HG03064 (cell line): ENCODE measurements at regions not wholly inside any gene's neighbourhood (a gene's known extent, or its start where the extent isn't known, plus 50 kb on each side); places are given as distances from the start of the nearest gene placed in this dataset.
"Not testable (repeated sequence)": the region's sequence is repeated elsewhere in the genome, so short reads cannot be mapped to it uniquely, and the experiment has no call there.

Experiments used
- ATAC-seq: cut with Tn5 transposase; IDR thresholded peaks from one replicate; pipeline ENCODE4 v1.9.1; 2021; ENCODE audit warnings: low read depth; ENCODE audit not compliant: unreplicated experiment

- no peak for ATAC-seq
These were observed 117.7 kb upstream of the CDYL start for GRCh38 chr6:4658486-4658885.

DNA sequence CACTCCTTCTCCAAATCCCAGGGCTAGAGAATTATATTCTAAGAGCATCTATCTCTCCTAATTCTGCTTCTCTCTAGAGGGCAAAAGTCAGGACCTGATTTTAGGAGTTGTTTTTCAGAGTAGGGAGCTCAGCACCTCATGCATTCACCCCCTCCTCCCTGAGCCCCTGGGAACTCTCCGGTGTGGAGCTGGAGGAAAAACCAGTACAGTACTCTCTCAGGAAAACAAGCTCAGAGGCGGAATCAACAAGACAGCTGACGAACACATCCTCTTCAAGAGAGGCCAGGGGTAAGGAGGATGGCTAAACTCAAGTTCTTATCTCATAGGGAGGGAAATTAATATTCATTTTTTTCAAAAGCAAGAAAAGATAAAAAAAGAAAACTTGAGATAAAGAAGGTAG lies 120.1 kb upstream of the CDYL start:
- ATAC-seq: no peak

DNA sequence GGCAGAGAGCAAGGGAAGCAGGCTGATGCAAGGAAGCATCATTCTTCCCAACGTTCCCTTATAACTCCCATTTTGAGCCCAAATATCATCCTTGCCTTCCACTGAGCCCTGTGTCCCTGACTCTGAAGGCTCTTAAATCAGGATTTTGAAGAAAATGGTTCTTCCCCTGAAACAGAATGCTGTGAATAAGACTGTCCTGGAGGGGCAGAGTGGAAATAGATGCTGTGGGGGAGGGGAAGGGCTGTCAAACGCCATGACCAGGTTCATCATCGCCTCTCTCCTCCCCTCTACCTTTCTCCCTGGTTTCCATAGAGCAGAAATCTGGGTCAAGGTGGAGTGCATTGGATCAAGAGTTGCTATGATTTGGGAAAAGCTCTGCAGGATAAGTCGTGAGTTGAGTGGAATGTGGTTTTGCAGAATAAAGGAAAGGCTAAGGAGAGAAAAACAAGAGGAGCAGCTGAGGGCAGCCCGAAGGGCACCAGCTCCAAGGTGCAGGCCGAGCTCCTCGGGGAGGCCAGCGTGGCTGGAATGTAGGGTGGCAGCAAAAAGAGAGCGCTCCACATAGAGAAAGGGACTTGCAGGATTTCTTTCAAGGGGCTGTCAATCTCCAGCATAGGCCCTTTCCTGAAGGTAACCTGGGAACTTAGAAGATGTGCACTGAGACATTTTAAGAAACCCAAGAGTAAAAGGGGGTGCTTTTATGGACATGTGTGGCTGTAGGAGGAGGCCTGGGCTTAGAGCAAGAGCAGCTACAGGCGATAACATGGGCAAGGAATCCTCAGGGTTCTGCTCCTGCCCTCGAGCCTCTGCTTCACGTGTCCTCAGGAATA lies 120.8 kb upstream of the CDYL start:
- ATAC-seq: no peak

DNA sequence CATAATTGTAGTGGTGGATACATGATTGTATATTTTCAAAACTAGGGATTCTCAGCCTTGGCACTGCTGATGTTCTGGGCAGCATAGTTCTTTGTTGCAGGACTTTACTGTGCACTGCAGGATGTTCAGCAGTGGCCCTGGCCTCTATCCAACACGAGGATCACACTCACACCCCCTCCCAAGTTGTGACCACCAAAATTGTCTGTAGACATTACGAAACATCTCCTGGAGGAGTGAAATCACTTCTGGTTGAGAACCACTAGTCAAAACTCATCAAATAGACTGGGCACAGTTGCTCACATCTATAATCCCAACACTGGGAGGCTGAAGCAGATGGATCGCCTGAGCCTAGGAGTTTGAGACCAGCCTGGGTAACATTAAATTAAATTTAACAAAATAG lies 123.1 kb upstream of the CDYL start:
- no peak for ATAC-seq

DNA sequence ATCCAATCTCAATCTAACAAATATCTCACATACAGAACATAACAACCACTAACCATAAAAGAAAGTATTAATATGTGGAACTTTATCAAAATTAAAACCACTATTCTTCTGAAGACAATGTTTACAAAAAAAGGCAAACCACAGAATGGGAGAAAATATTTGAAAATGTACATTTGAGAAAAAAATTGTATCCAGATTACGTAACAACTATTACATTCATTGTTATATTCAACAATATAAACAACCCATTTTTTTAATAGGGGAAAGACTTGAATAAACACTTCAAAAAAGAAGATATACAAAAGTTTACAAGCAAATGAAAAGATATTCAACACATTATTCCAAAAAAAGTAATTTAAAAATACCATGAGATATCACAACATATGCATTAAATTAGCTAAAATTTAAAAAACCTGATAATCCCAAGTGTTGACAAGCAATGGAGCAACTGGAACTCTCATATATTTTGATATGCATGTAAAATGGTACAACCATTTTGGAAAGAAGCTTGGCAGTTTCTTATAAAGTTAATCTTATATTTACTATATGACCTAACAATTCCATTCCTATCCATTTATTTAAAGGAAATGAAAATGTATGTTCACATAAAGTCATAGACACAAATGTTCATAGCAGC lies 124.3 kb upstream of the CDYL start:
- ATAC-seq: no peak

- no peak for ATAC-seq
These were observed 126.5 kb upstream of the CDYL start for GRCh38 chr6:4649728-4650127.

- ATAC-seq: no peak
These were observed 128.5 kb upstream of the CDYL start for GRCh38 chr6:4647414-4648365.

DNA sequence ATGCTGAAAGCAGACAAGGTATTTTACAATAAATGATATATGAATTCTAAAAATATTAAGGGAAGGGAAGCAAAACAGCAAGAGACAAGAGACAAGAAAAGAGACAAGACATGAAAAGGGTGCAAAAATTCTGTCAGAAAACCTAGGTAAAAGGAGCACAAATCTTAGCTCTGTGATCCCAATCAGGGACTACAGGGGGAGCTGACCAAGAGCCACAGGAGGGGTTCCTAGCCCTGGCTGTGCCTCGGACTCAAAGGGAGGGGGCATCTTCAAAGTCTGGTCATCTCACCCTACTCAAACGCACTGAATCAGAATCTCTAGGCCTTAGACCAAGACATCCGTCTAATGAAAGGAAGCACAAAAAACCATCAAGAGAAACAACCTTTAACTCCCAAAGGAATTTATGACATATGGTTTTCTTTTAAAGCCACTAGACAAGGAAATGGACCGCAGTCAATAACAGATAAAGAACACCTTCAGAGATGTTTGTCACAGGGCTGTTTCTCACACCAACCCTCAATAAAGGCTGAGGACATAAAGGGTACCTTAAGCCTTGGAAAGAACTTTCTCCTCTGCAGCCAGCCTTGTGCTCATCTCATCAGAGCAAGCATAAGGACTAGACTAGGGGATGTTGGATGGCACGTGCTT lies 130.4 kb upstream of the CDYL start:
- ATAC-seq: no peak

DNA sequence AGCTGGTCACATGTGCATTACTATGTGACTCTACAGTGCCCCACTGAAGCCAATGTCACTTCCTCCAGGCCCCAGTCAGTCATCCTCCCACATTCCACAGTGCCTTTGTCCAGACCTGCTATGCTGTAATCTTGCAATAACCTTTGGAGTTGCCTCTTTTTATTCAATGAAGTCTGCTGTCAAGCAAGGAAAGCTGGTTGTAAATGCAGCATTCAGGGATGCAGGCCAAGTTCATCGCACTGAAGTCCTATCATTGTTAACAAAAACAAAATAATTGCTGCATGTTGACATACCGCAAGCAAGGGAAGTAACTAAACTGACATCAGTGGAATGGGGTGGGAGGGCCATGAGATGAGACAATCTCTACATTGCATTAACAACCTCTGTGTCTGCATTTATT lies 131.2 kb upstream of the CDYL start:
- ATAC-seq: no peak

DNA sequence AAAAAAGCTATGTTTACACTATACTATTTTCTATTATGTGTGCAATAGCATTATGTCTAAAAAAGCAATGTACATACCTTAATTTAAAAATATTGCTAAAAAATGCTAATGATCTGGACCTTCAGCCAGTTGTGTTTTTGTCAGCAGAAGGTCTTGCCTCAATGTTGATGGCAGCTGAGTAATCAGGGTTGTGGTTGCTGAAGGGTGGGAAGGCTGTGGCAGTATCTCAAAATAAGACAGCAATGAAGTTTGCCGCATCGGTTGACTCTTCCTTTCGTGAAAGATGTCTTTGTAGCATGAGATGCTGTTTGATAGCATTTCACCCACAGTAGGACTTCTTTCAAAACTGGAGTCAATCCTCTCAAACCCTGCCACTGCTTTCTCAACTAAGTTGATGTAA lies 134.7 kb upstream of the CDYL start:
- ATAC-seq: no peak

DNA sequence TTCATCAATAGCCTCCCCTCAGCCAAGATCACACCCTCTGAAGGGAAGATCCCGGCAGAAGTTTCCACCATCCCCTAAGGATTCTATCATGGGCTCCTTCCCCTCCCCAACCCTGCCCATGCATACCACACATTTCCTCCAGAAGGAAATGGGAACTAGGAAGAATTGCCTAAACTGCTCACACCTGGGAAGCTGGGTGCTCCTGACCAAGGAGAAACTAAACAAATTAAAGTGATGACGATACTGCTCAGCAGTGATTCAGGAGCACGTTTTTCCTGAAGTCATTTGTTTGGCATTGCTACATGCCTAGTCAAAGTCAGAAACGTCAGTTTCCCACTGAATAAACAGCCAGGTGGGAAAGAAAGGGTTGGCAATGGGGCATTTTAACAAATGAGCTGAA lies 136.1 kb upstream of the CDYL start:
- ATAC-seq: no peak

DNA sequence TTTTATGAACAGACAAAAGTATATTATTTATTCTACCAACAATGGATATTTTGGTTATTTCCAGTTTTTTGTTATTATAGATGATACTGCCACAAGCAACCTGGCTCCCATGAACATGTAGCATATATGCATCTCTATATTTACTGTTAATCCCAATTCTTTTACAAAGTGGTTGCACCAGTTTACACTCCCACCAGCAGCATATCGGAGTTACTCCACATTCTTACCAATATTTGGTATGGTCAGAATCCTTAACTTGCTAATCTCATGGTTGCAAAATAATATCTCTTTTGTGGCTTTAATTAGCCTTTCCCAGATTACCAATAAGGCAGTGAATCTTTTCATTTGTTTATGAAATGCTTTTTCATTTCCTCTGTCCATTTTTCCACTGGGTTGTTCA lies 137.6 kb upstream of the CDYL start:
- ATAC-seq: no peak

DNA sequence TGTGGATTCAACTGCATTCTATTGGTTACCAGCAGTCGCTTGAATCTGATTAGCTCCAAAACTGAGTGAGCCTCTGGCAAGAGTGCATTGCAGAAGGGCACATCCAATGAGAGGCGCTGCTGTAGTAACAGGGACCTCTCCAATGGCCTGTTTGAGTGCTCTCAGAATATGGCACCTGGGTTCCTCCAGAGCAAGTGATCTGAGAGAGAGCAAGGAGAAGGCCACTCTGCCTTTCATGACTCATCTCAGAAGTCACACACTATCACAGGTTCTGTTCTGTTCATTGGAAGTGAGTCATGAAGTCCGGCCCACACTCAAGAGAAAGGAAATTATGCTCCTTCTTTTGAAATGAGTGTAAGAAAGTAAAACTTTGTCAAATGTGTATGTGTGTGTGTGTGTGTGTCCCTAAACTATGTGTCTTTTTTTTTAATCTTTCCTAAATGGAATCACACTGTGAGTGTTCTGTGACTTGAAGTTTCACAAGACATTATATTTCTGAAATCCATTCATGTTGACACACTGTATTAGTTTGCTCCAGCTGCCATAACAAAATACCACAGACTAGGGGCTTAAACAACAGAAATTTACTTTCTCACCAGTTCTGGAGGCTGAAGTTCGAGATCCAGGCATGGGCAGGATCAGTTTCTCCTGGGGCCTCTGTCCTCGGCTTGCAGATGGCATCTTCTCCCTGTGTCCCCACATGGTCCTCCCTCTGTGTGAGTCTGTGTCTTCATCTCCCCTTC lies 138.3 kb upstream of the CDYL start:
- no peak for ATAC-seq

DNA sequence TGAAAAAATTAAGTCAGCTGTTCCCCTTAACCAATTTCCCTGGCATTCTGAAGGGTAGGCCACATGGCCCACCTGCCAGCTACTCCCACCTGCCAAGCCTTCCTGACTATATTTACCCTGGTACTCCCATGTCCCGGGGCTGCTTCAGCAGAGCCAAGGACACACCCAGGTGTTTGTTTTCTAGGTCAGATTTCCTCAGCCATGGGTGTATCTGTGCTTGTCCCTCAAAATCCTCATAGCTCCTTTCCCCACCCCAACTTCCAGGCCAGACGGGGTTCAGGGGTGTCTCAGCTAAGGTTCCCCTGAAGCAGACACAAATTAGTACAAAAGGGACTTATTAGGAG lies 139.4 kb upstream of the CDYL start:
- no peak for ATAC-seq

- no peak for ATAC-seq
These were observed 139.9 kb upstream of the CDYL start for GRCh38 chr6:4636191-4636880.

- no peak for ATAC-seq
These were observed 140.5 kb upstream of the CDYL start for GRCh38 chr6:4635666-4636065.

DNA sequence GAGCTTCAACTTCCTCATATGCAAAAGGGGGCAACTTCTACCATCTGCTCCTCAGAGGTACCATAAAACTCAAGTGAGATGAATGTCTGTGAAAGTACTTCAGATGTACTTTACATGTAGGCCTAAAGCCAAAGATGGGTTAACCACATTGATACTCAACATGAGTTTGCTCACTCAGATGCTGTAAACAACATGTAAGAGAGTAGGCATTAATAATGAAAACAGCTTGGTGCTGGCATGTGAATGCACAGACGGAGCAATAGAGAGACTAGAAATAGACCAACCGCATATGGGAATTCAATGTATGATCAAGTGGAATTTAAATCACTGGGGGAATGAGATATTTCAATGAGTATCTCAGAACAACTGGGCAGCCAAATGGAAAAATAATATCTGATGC lies 143.8 kb upstream of the CDYL start:
- no peak for ATAC-seq

- not testable (repeated sequence) for ATAC-seq
These were observed 146.4 kb upstream of the CDYL start for GRCh38 chr6:4629789-4630188.

DNA sequence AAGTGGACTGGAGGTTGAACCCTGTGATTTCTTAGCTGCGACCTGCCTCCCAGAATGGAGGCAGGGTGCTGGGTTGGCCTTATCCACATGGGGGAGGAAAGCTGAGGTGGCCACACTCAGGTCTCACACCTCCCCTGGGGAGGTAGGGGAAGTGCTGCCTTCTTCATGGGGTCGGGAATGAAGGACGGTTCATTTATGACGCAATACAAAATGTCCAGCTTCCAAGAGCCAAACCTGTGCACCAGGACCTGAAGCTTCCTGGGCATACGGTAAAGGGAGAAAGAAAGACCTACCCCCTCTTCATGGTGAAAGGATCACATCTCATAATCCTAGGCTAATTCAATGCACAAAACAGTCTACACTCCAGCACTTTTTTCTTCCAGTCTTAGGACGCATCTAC lies 150.6 kb upstream of the CDYL start:
- ATAC-seq: no peak

- ATAC-seq: no peak
These were observed 151.5 kb upstream of the CDYL start for GRCh38 chr6:4624726-4625125.
